GM23338 (cell line): ENCODE measurements at regions not wholly inside any gene's neighbourhood (a gene's known extent, or its start where the extent isn't known, plus 50 kb on each side); places are given as distances from the start of the nearest gene placed in this dataset.

Source experiments
- CTCF ChIP-seq, 2 experiments: fragments of 200-600 bp in 1 of 2; sonication (generic) in 1 of 2; conservative IDR thresholded peaks; 2 replicates each; pipeline versions ENCODE4 v1.5.1 to v1.6.1; 2016 to 2017; ENCODE audit warnings: antibody characterized with exemption in 2 of 2, low read depth in 2 of 2, mild to moderate bottlenecking in 2 of 2, moderate library complexity in 1 of 2
- POLR2AphosphoS5 ChIP-seq: IDR thresholded peaks from 2 replicates; pipeline ENCODE4 v1.6.1; 2016; ENCODE audit warnings: antibody characterized with exemption, low read depth

GRCh38 chr18:8910843-8911242 is 191.7 kb upstream of the NDUFV2 start:
- TF ChIP-seq POLR2AphosphoS5 (no peak), CTCF (conservative IDR thresholded peaks at IDR 0.05; ENCODE audit: low read depth in 2 of 2) (no peak)
